B cell (primary cell): ENCODE measurements at regions not wholly inside any gene's neighbourhood (a gene's known extent, or its start where the extent isn't known, plus 50 kb on each side); places are given as distances from the start of the nearest gene placed in this dataset.

Experiments used
- ATAC-seq: fragments of 200-7000 bp; cut with Tn5 transposase; one replicate; pipeline ENCODE4 v1.10.0; 2021; ENCODE audit warnings: low read depth, mild to moderate bottlenecking, moderate number of reproducible peaks, moderate library complexity
- CTCF ChIA-PET: fragments of 350-600 bp; sonication (Branson Sonifier 250); formaldehyde crosslinking; loops from one replicate; lab custom pipeline; 2021; ENCODE audit warnings: antibody characterized with exemption, inconsistent platforms; lab: Charles Lee
- POLR2A ChIA-PET: fragments of 350-600 bp; sonication (Branson Sonifier 250); formaldehyde crosslinking; loops from one replicate; lab custom pipeline; 2021; ENCODE audit warnings: antibody characterized with exemption; lab: Charles Lee
- DNase-seq: peaks from one replicate; pipeline ENCODE4 v3.0.0; 2013
- H2AFZ ChIP-seq: 2 replicates; pipeline ENCODE4 v1.6.1; 2012; ENCODE audit warnings: mild to moderate bottlenecking, low read depth, low read length; ENCODE audit not compliant: insufficient read depth, poor library complexity, severe bottlenecking
- H3K27ac ChIP-seq, 2 donors: 1 replicate in 1 of 2; 2 replicates in 1 of 2; pipeline ENCODE4 v1.5.1; 2012 to 2013; ENCODE audit warnings: low read length in 2 of 2, mild to moderate bottlenecking in 2 of 2, moderate library complexity in 1 of 2
- H3K27me3 ChIP-seq, 4 experiments: fragments of 200-600 bp in 1 of 4; sonication (generic) in 1 of 4; replicated peaks in 1 of 4; 1 replicate in 2 of 4; 2 replicates in 2 of 4; pipeline versions ENCODE4 v1.6.1 to v1.7.0; 2013 to 2016; ENCODE audit warnings: low read length in 3 of 4, mild to moderate bottlenecking in 2 of 4, mixed read lengths in 1 of 4, moderate library complexity in 1 of 4; ENCODE audit not compliant: insufficient read depth in 4 of 4, control insufficient read depth in 3 of 4; ENCODE audit errors: control extremely low read depth in 1 of 4
- H3K36me3 ChIP-seq, 2 experiments: replicated peaks in 1 of 2; 1 replicate in 1 of 2; 2 replicates in 1 of 2; pipeline versions ENCODE4 v1.6.1 to v1.7.1; 2013; ENCODE audit warnings: low read length in 1 of 2; ENCODE audit not compliant: insufficient read depth in 2 of 2, control insufficient read depth in 1 of 2; ENCODE audit errors: control extremely low read depth in 1 of 2, extremely low read depth in 1 of 2
- H3K4me1 ChIP-seq, 2 donors: fragments of 200-600 bp in 1 of 2; sonication (generic) in 1 of 2; 1 replicate in 1 of 2; 2 replicates in 1 of 2; pipeline versions ENCODE4 v1.5.1 to v1.6.1; 2013 to 2017; ENCODE audit warnings: low read length in 2 of 2; ENCODE audit not compliant: control insufficient read depth in 2 of 2, insufficient read depth in 2 of 2
- H3K4me2 ChIP-seq: replicated peaks from 2 replicates; pipeline ENCODE3; 2012; ENCODE audit warnings: mild to moderate bottlenecking, low read depth, low read length; ENCODE audit not compliant: poor library complexity, severe bottlenecking
- H3K4me3 ChIP-seq, 5 experiments: fragments of 200-600 bp in 1 of 5; sonication (generic) in 1 of 5; 1 replicate in 3 of 5; 2 replicates in 2 of 5; pipeline versions ENCODE4 v1.5.1 to v1.7.0; 2011 to 2016; ENCODE audit warnings: low read length in 4 of 5, mild to moderate bottlenecking in 4 of 5, low read depth in 2 of 5, control low read depth in 1 of 5, moderate library complexity in 1 of 5; ENCODE audit not compliant: insufficient read depth in 1 of 5; ENCODE audit errors: control extremely low read depth in 1 of 5, extremely low read depth in 1 of 5
- H3K79me2 ChIP-seq: fragments of 200-600 bp; sonication (generic); one replicate; pipeline ENCODE4 v1.6.0; 2016; ENCODE audit warnings: low read length; ENCODE audit not compliant: control insufficient read depth, insufficient read depth
- H3K9ac ChIP-seq: fragments of 200-600 bp; sonication (generic); 2 replicates; pipeline ENCODE4 v1.6.1; 2017; ENCODE audit warnings: mild to moderate bottlenecking, low read length, moderate library complexity
- H3K9me3 ChIP-seq, 3 donors: one replicate each; pipeline versions ENCODE4 v1.6.1 to v1.7.1; 2013; ENCODE audit warnings: low read length in 2 of 3; ENCODE audit not compliant: control insufficient read depth in 2 of 3, insufficient read depth in 1 of 3; ENCODE audit errors: control extremely low read depth in 1 of 3
- H4K20me1 ChIP-seq: 2 replicates; pipeline ENCODE4 v1.6.0; 2012; ENCODE audit warnings: mild to moderate bottlenecking, low read length; ENCODE audit not compliant: insufficient read depth, control insufficient read depth, poor library complexity, severe bottlenecking
- H3K27ac Mint-ChIP-seq: one replicate; pipeline ENCODE4 v1.8.0; 2021; ENCODE audit warnings: mixed read lengths
- H3K27me3 Mint-ChIP-seq: one replicate; pipeline ENCODE4 v1.8.0; 2021; ENCODE audit warnings: mixed read lengths
- H3K4me1 Mint-ChIP-seq: one replicate; pipeline ENCODE4 v1.8.0; 2021; ENCODE audit warnings: mixed read lengths
- H3K4me3 Mint-ChIP-seq: one replicate; pipeline ENCODE4 v1.8.0; 2021; ENCODE audit warnings: mixed read lengths
- H3K9me3 Mint-ChIP-seq: one replicate; pipeline ENCODE4 v1.8.0; 2022; ENCODE audit warnings: mixed read lengths; ENCODE audit not compliant: insufficient read depth
- EZH2 ChIP-seq: IDR thresholded peaks from 2 replicates; pipeline ENCODE4 v1.6.1; 2012; ENCODE audit warnings: borderline replicate concordance, low read depth, mild to moderate bottlenecking, moderate library complexity, low read length; ENCODE audit not compliant: insufficient read depth, poor library complexity, severe bottlenecking
- WGBS: methylation state at CpG from one replicate; pipeline ENCODE4 v1.1.5; 2013; ENCODE audit warnings: missing lambda C conversion rate; ENCODE audit not compliant: insufficient coverage; 5-methylcytosine and 5-hydroxymethylcytosine counted together
- intact Hi-C: fragments of 100-400 bp; cut with micrococcal nuclease; formaldehyde crosslinking; loops from one replicate; pipeline ENCODE4 v1.10.0; 2022
- TF ChIP-seq, protein P1 (sequence below): fragments of 200-600 bp; IDR thresholded peaks from one replicate; pipeline ENCODE4 v1.8.0; 2022; ENCODE audit warnings: antibody characterized with exemption, mild to moderate bottlenecking

DNA sequence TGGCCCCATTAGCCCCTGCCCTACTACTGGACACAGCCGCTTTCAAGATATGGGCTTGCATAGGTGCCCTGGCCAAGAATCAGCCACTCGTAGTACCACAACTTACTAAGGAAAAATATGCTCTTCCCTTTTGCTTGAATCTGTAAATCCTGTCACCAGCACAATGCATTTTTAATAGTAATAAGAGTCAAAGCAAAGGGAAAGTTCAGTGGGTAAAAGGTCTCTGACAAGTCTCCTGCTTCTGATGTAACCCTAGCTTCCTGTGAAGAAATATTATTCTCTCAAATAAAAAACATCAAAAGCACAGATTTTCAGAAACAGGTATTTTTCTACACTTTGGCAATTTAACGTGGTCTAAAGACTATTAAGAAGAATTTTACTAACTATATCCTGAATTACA is 373.8 kb downstream of the GJA1 start:
- TF ChIP-seq, protein P1, sequence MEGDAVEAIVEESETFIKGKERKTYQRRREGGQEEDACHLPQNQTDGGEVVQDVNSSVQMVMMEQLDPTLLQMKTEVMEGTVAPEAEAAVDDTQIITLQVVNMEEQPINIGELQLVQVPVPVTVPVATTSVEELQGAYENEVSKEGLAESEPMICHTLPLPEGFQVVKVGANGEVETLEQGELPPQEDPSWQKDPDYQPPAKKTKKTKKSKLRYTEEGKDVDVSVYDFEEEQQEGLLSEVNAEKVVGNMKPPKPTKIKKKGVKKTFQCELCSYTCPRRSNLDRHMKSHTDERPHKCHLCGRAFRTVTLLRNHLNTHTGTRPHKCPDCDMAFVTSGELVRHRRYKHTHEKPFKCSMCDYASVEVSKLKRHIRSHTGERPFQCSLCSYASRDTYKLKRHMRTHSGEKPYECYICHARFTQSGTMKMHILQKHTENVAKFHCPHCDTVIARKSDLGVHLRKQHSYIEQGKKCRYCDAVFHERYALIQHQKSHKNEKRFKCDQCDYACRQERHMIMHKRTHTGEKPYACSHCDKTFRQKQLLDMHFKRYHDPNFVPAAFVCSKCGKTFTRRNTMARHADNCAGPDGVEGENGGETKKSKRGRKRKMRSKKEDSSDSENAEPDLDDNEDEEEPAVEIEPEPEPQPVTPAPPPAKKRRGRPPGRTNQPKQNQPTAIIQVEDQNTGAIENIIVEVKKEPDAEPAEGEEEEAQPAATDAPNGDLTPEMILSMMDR, result no peak
- TF ChIP-seq EZH2, result no peak
- Histone ChIP-seq H2AFZ (no peak overlapping the region), H3K4me1 (no peaks in the 10 kb centered on the region), H3K36me3 (no peaks in the 10 kb centered on the region), H3K9me3 (peaks cover 0 to 5% (median 0%) of the 10 kb centered on the region in 3 donors), H3K27ac (no peak overlapping the region), H4K20me1 (no peaks in the 10 kb centered on the region), H3K79me2 (no peaks in the 10 kb centered on the region), H3K9ac (no peak overlapping the region), H3K4me2 (no peak overlapping the region), H3K4me3 (no peak overlapping the region), H3K27me3 (no peaks in the 10 kb centered on the region)
- WGBS, result no CpG with 5 or more reads among the region's 3 CpGs
- CTCF ChIA-PET, result no interaction called here
- POLR2A ChIA-PET, result no interaction called here
- Mint-ChIP-seq H3K27ac (no peak overlapping the region), H3K27me3 (no peaks in the 10 kb centered on the region), H3K4me3 (no peak overlapping the region), H3K4me1 (no peaks in the 10 kb centered on the region), H3K9me3 (peaks cover 2% of the 10 kb centered on the region)
- intact Hi-C loops, result no loop called here
- DNase-seq (no peak), ATAC-seq (no peak)

DNA sequence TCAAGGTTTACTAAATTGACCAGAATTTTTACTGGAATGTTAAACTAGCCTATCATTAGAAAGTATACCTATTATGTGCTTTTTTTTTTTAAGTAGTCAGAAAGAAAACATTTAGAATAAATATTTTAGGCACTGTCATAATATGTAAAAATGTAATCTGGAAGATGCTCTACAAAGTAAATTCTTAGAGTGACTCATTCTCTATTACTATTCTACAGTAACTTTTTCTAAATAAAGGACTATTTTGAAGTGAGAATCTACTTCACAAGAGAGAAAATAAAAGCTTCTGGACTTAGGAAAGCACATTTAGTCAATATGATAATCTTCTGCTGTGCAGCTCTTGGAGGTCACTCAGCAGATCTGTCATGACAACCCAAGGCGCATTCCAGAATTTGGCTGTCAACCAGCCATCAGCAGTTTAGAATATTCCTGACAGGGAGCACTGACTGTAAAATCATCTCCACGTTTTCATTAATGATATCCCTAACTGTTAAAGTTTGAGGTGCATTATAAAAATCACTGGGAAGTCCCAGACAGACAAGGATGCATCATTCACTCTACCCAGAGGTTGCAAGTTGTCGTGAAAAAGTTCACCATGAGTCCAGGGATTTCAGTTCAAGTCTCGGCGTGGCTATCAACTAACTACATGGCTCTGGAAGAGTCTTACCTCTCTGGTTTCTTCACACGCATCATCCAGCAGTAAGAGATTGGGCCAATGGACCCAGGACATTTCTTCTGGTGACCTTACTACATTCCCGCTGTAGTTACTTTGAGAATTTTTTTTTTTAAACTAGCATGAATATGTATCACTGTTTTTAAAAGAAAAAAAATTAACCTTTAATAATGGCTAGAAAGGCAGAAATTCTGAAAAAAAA is 374.9 kb downstream of the GJA1 start:
- H3K9me3 ChIP-seq, result peaks cover 0 to 5% (median 0%) of the 10 kb centered on the region in 3 donors
- CTCF ChIA-PET, result no interaction called here
- WGBS, result 80% methylated on average over 5 of the region's 7 CpGs
- no peak overlapping the region for H2AFZ ChIP-seq
- DNase-seq (no peak), ATAC-seq (no peak)
- no peak overlapping the region for H3K4me3 ChIP-seq
- Mint-ChIP-seq H3K9me3 (peaks cover 2% of the 10 kb centered on the region), H3K27ac (no peak overlapping the region), H3K4me3 (no peak overlapping the region), H3K27me3 (no peaks in the 10 kb centered on the region), H3K4me1 (no peaks in the 10 kb centered on the region)
- H4K20me1 ChIP-seq, result no peaks in the 10 kb centered on the region
- TF ChIP-seq, protein P1, result no peak
- no peak for TF ChIP-seq EZH2
- intact Hi-C loops, result no loop called here
- no peaks in the 10 kb centered on the region for H3K4me1 ChIP-seq
- H3K79me2 ChIP-seq, result no peaks in the 10 kb centered on the region
- H3K27ac ChIP-seq, result no peak overlapping the region
- H3K9ac ChIP-seq, result no peak overlapping the region
- H3K27me3 ChIP-seq, result no peaks in the 10 kb centered on the region
- H3K36me3 ChIP-seq, result no peaks in the 10 kb centered on the region
- POLR2A ChIA-PET, result no interaction called here
- no peak overlapping the region for H3K4me2 ChIP-seq
